Right lobe of liver (tissue), 6 donors: ENCODE measurements at regions not wholly inside any gene's neighbourhood (a gene's known extent, or its start where the extent isn't known, plus 50 kb on each side); places are given as distances from the start of the nearest gene placed in this dataset.

ENCODE experiments used
- ATAC-seq, 4 donors: fragments of 200-7000 bp; cut with Tn5 transposase; one replicate each; pipeline ENCODE4 v1.9.1; 2020; ENCODE audit warnings: mild to moderate bottlenecking in 4 of 4, moderate library complexity in 4 of 4
- DNase-seq, 3 donors: peaks; one replicate each; pipeline ENCODE4 v3.0.0-alpha.2; 2020
- H3K27ac ChIP-seq, 3 donors: fragments of 200-600 bp; one replicate each; pipeline ENCODE4 v1.8.0; 2022
- H3K27me3 ChIP-seq, 2 donors: fragments of 200-600 bp; one replicate each; pipeline ENCODE4 v1.8.0; 2022
- H3K36me3 ChIP-seq, 4 donors: fragments of 200-600 bp; sonication (generic) in 1 of 4; one replicate each; pipeline versions ENCODE4 v1.5.1 to v1.8.0; 2017 to 2022; ENCODE audit warnings: control low read depth in 1 of 4
- H3K4me1 ChIP-seq, 4 donors: fragments of 200-600 bp; sonication (generic) in 1 of 4; one replicate each; pipeline versions ENCODE4 v1.5.1 to v1.8.0; 2017 to 2022; ENCODE audit warnings: control low read depth in 1 of 4
- H3K4me3 ChIP-seq, 3 donors: fragments of 200-600 bp; one replicate each; pipeline ENCODE4 v1.8.0; 2022
- H3K9me3 ChIP-seq, 4 donors: fragments of 200-600 bp; sonication (generic) in 1 of 4; one replicate each; pipeline versions ENCODE4 v1.5.1 to v1.8.0; 2017 to 2022; ENCODE audit warnings: control low read depth in 1 of 4
- POLR2A ChIP-seq: fragments of 450-650 bp; IDR thresholded peaks from one replicate; pipeline ENCODE4 v1.6.1; 2017; ENCODE audit warnings: antibody characterized with exemption, mild to moderate bottlenecking
- WGBS: methylation state at CpG from one replicate; pipeline ENCODE4 v1.1.6; 2018; ENCODE audit warnings: low coverage, low lambda C conversion rate; ENCODE audit not compliant: insufficient coverage; ENCODE audit errors: missing lambda C conversion rate; 5-methylcytosine and 5-hydroxymethylcytosine counted together
- intact Hi-C, 2 donors: fragments of 100-400 bp; cut with DNase I; formaldehyde crosslinking; loops; one replicate each; pipeline versions ENCODE4 v1.11.2 to v1.14.1; 2022
- TF ChIP-seq, protein P1 (sequence below), 4 donors: fragments of 200-600 bp in 3 of 4; fragments of 450-650 bp in 1 of 4; IDR thresholded peaks; one replicate each; pipeline versions ENCODE4 v1.5.1 to v1.8.0; 2016 to 2022; ENCODE audit warnings: antibody characterized with exemption in 4 of 4, mild to moderate bottlenecking in 2 of 4
- donor health status: DM: no; HTN: yes; CAD: no.
- donor health status: DM: no; HTN: no; CAD: no.
- donor health status: DM: no; HTN: no; CAD: no.
- donor health status: DM: no; HTN: yes; CAD: no.
- donor health status: DM: no; HTN: yes; CAD: no.

DNA sequence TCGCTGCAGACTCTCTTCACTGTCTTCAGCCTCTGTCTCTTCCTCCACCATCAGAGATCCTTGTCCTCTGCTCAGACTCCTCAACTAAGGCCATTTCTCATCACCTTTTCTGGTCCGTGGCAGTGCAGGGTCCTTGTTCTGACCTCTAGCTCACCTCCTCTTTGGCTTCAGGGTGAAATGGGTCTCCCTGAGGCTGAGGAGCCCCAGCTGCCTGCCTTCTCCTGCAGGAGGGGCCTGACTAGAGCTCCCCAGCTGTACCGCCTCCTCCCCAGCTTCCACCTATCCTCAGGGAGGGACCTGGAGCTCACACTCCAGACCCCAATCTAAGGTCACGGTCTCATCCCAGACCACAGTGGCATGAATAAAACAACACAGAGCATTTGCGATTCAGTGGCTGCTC is 203.0 kb downstream of the TRIM29 start:
- no peaks in the 10 kb centered on the region for H3K9me3 ChIP-seq
- no peak for ATAC-seq
- H3K4me3 ChIP-seq: no peak overlapping the region
- no peak for DNase-seq
- no peaks in the 10 kb centered on the region for H3K36me3 ChIP-seq
- intact Hi-C loops: no loop called here
- H3K27ac ChIP-seq: no peak overlapping the region
- WGBS: 30% methylated on average over 3 of the region's 5 CpGs
- TF ChIP-seq, protein P1, sequence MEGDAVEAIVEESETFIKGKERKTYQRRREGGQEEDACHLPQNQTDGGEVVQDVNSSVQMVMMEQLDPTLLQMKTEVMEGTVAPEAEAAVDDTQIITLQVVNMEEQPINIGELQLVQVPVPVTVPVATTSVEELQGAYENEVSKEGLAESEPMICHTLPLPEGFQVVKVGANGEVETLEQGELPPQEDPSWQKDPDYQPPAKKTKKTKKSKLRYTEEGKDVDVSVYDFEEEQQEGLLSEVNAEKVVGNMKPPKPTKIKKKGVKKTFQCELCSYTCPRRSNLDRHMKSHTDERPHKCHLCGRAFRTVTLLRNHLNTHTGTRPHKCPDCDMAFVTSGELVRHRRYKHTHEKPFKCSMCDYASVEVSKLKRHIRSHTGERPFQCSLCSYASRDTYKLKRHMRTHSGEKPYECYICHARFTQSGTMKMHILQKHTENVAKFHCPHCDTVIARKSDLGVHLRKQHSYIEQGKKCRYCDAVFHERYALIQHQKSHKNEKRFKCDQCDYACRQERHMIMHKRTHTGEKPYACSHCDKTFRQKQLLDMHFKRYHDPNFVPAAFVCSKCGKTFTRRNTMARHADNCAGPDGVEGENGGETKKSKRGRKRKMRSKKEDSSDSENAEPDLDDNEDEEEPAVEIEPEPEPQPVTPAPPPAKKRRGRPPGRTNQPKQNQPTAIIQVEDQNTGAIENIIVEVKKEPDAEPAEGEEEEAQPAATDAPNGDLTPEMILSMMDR (IDR thresholded peaks at IDR 0.05): no peak
- no peak for TF ChIP-seq POLR2A
- no peaks in the 10 kb centered on the region for H3K27me3 ChIP-seq
- no peaks in the 10 kb centered on the region for H3K4me1 ChIP-seq

DNA sequence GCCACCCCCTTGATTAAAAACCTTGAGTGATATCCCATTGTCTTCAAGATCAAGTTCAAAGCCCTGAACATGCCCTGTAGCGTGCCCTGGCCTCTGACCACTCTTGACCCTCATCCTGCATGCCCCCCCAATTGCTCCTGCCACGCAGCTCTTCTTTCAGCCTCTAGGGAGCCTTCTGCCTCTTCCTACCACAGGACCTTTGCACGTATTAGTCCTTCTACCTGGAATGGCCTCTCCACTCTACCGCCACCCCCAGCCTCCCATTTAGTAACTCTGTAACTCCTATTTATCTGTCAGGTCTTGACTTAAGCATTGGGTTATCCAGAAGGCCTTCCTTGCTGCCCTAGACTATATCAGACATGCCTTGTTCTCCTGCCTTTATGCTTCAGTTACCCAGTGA is 203.6 kb downstream of the TRIM29 start:
- Histone ChIP-seq H3K36me3 (no peaks in the 10 kb centered on the region), H3K27me3 (no peaks in the 10 kb centered on the region), H3K4me3 (no peak overlapping the region), H3K9me3 (no peaks in the 10 kb centered on the region), H3K4me1 (no peaks in the 10 kb centered on the region), H3K27ac (no peak overlapping the region)
- no peak for DNase-seq
- no peak for TF ChIP-seq POLR2A
- TF ChIP-seq, protein P1 (IDR thresholded peaks at IDR 0.05): no peak
- intact Hi-C loops: no loop called here
- ATAC-seq: no peak
- 80% methylated on average over 3 of the region's 4 CpGs for WGBS

DNA sequence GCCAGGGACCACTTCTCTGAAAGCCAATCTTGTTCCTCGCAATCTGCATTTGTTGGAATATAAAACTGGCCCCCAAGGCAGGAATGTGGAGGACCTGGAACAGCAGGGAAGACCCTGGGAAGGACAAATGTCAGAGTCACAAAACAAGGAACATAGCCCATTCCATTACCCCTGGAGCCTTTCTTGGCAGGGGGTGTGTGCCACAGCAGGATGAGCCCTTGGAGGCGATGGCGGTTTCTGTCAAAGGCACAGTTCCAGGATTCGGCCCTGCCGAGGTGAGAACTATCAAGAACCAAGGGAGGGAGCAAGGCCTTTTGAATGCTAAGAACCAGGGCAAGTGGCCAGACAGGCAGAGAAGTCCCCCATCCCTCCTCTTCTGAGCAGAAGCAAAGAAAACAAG is 204.3 kb downstream of the TRIM29 start:
- no peak for ATAC-seq

DNA sequence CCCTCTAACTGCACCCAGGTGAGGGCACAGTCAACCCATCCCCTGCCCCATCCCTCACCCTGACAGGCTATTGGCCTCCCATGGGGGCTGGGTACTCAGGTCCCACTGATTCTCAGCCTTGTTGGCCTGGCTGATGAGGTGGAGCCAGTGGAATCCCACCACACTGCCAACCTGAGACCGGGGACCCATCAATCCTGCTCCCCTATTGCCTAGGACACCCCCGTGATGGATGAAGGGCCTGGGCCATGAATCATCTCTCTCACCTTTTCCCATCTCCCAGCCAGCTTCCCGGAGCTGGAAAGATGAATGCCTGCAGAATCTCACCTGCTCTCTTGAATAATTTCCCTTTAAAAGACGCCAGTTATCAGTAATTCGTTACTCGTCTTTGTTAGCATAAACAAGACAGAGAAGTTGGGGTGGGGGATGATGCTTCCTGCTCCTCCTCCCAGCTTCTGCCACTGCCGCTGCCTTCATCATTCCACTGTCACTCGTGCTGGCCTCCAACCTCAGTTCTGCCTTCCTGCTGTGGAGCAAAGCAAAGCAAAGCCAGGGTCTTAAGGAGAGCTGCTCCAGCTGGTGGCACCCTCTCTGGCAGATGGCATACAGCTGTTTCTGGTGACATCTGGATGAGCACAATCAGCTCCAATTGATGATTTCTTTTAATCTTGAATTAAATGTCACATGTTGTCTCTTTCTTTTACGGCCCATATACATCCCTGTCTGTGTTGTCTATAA is 204.0 kb upstream of the NECTIN1 start:
- H3K27ac ChIP-seq: no peak overlapping the region
- intact Hi-C loops: no loop called here
- no peak for TF ChIP-seq POLR2A
- TF ChIP-seq, protein P1 (IDR thresholded peaks at IDR 0.05): no peak
- no peaks in the 10 kb centered on the region for H3K4me1 ChIP-seq
- no peaks in the 10 kb centered on the region for H3K36me3 ChIP-seq
- DNase-seq: no peak
- no peak overlapping the region for H3K4me3 ChIP-seq
- H3K9me3 ChIP-seq: no peaks in the 10 kb centered on the region
- H3K27me3 ChIP-seq: no peaks in the 10 kb centered on the region
- ATAC-seq: no peak
- 37% methylated on average over 7 of the region's 9 CpGs for WGBS

More for the DNA sequence above, 204.3 kb downstream of the TRIM29 start:
- no peak for DNase-seq
- intact Hi-C loops: no loop called here
- WGBS: 100% methylated on average over 1 of the region's 5 CpGs
- Histone ChIP-seq H3K4me3 (no peak overlapping the region), H3K27me3 (no peaks in the 10 kb centered on the region), H3K36me3 (no peaks in the 10 kb centered on the region), H3K9me3 (no peaks in the 10 kb centered on the region), H3K4me1 (no peaks in the 10 kb centered on the region), H3K27ac (no peak overlapping the region)
- TF ChIP-seq POLR2A: no peak
- TF ChIP-seq, protein P1 (IDR thresholded peaks at IDR 0.05): no peak
